Renal pelvis (tissue), 1 donor: ENCODE measurements at regions not wholly inside any gene's neighbourhood (a gene's known extent, or its start where the extent isn't known, plus 50 kb on each side); places are given as distances from the start of the nearest gene placed in this dataset.
"Not testable (repeated sequence)": the region's sequence is repeated elsewhere in the genome, so short reads cannot be mapped to it uniquely, and the experiment has no call there.

Experiments
- DNase-seq: peaks from one replicate; pipeline ENCODE4 v3.0.0-alpha.2; 2013

DNA sequence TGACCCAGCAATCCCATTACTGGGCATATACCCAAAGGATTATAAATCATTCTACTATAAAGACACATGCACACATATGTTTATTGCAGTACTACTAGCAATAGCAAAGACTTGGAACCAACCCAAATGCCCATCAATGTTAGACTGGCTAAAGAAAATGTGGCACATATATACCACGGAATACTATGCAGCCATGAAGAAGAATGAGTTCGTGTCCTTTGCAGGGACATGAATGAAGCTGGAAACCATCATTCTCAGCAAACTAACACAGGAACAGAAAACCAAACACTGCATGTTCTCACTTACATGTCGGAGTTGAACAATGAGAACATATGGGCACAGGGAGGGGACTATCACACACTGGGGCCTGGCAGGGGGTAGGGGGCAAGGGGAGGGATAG is 183.0 kb downstream of the HACE1 start:
- DNase-seq: not testable (repeated sequence)

DNA sequence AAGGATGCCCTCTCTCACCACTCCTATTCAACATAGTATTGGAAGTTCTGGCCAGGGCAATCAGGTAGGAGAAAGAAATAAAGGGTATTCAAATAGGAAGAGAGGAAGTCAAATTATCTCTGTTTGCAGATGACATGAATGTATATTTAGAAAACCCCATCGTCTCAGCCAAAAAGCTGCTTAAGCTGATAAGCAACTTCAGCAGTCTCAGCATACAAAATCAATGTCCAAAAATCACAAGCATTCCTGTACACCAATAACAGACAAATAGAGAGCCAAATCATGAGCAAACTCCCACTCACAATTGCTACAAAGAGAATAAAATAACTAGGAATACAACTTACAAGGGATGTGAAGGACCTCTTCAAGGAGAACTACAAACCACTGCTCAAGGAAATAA is 184.6 kb downstream of the HACE1 start:
- DNase-seq: not testable (repeated sequence)

DNA sequence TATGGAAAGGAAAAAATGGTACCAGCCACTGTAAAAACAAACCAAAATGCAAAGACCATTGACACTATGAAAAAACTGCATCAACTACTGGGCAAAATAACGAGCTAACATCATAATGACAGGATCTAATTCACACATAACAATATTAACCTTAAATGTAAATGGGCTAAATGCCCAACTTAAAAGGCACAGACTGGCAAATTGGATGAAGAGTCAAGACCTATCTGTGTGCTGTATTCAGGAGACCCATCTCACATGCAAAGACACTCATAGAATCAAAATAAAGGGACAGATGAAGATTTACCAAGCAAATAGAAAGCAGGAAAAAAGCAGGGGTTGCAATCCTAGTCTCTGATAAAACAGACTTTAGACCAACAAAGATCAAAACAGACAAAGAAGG is 186.6 kb downstream of the HACE1 start:
- DNase-seq: not testable (repeated sequence)

DNA sequence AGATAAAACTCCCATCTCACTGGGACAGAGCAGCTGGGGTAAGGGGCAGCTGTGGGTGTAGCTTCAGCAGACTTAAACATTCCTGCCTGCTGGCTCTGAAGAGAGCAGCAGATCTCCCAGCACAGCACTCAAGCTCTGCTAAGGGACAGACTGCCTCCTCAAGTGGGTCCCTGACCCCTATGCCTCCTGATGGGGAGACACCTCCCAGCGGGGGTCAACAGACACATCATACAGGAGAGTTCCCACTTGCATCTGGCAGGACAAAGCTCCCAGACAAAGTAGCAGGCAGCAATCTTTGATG is 188.2 kb downstream of the HACE1 start:
- DNase-seq: not testable (repeated sequence)

DNA sequence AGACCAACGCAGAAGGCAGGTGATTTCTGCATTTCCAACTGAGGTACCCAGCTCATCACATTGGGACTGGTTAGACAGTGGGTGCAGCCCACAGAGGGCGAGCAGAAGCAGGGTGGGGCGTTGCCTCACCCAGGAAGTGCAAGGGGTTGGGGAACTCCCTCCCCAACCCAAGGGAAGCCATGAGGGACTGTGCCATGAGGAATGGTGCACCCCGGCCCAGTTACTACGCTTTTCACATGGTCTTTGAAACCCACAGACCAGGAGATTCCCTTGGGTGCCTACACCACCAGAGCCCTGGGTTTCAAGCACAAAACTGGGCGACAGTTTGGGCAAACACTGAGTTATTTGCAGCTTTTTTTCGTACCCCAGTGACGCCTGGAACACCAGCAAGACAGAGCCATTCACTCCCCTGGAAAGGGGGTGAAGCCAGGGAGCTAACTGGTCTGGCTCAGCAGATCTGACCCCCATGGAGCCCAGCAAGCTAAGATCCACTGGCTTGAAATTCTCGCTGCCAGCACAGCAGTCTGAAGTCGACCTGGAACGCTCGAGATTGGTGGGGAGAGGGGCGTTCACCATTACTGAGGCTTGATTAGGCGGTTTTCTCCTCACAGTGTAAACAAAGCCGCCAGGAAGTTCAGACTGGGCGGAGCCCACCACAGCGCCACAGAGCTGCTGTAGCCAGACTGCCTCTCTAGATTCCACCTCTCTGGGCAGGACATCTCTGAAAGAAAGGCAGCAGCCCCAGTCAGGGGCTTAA is 188.7 kb downstream of the HACE1 start:
- DNase-seq: not testable (repeated sequence)

DNA sequence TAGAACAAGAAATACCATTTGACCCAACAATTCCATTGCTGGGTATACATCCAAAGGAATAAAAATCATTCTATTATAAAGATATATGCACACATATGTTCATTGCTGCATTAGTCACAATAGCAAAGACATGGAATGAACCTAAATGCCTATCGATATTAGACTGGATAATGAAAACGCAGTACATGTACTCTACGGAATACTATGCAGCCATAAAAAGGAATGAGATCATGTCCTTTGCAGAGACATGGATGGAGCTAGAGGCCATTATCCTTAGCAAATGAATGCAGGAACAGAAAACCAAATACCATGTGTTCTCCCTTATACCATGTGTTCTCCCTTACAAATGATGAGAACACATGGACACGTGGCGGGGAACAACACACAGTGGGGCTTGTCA is 190.2 kb downstream of the HACE1 start:
- no peak for DNase-seq

DNA sequence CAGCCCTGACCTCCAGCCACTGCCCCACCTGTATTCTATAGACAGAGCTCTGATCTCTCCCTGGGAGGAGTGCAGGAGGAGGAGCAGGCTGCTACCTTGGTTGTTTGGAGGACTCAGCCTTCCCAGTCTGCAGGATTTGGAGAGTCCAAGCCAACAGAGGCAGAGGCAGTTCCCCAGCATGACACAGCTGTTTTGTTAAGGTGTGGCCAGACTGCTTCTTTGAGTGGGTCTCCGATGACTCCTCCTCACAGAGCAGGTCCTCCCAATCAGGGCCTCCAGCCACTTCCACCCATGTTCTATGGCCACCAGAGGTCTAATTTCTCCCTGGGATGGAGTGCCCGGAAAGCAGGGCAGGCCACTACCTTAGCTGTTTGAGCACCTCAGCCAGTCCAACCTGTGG is 203.5 kb downstream of the HACE1 start:
- no peak for DNase-seq

DNA sequence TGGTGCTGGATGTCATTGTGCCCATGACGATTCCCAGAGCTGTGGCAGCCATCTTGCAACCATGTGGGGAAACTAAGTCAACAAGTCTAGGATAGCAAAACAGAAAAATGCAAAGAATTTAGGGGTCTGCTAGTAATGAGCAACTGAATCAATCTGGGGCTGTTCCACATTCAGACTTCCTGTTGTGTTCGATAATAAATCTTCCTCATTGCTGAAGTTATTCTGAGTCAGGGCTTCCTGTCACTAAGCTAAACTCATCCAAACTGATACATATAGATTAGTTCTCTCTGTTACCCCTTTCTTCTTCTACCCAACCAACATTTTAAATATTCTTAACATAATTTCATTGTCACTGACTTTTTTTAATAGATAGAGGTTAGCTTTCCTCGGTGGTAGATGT is 205.9 kb downstream of the HACE1 start:
- no peak for DNase-seq

DNA sequence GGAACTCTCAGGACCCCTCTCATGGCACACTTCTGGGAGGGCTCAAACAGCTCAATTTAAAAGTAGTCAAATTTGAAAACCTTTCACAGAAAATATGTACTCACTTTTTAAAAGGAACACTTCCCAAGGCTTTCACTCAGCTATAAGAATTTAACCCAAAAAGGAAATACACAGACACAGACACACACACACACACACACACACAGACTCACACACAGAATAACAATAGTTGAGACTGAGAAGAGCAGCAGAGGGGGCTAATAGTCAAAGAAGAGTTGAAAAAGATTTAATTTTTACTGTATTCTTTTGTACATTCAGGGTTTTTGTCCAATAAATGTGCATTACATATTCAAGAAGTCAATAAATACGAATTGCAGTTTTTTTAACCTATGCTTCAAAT is 211.4 kb downstream of the HACE1 start:
- DNase-seq: no peak

DNA sequence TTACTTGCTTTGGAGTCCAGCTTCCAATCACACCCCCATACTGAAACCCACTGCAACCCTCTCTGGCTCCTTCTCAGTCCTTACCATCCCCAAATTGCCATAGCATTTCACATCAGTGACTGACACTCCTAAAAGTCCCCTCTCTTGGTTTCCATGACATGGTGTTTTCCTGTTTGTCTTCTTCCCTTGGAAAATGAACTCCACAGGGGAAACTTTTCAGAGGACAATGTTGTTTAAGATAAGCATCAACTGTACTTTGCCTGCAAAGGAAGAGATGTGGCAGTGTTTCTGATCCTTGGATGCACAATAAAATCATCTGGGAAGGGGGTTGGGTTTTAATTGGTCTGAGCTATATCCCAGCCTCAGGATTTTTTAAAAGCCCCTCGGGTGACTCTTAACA is 214.9 kb downstream of the HACE1 start:
- DNase-seq: no peak

DNA sequence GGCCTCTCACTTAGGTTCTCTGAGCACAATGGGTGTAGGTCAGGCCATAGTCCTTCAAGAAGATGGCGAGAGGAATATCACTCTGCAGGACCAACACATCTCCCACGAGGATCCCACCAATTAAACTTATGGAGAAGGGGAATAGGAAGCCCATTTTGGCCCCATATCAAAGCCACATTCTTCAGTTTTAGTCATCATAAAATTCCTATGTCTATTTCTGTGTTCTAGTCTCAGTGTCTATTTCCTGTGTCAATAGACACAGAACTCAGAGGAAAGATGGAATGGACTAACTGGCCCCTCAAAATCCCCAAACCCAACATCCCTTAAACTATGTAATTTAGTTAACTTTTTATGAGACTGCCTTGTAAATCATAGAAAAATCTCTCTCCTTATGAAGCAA is 216.8 kb downstream of the HACE1 start:
- no peak for DNase-seq

DNA sequence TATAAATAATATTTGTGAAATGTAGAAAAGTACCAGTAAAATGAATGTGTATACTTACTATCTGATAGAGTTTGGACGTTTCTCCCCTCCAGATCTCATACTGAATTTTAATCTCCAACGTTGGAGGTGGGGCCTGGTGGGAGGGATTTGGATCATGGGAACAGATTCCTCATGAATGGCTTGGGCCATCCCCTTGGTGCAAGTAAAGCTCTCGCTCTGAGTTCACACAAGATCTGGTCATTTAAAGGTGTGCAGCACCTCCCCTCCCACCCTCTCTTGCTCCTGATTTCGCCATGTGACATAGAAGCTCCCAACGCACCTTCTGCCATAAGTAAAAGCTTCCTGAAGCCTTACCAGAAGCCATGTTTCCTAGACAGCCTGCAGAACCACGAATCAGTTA is 219.0 kb downstream of the HACE1 start:
- no peak for DNase-seq

DNA sequence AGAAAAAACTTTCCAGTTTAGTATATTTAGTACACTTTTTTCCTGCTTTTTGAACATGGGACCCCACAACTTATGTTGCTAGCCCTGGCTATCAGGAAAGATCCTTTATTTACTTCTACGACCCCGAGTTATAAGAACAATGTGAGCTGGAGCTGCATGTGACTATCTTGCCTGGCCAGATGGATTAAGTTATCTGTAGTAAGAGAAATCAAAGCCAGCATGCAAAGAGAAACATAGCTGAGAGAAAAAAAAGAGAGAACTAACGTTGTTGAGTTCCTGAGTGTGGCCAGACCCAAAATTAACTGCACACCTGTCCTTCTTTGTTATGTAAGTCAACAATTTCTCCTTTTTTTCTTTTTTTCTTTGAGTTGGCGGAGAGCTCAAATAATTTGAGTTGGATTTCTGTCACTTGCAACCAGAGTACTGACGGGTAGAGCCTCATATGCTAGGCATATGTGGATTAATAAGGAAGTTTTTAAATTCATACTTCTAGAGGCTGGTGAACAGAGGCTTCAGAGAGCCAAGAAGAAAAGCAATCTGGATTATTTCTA is 219.5 kb downstream of the HACE1 start:
- DNase-seq: no peak

DNA sequence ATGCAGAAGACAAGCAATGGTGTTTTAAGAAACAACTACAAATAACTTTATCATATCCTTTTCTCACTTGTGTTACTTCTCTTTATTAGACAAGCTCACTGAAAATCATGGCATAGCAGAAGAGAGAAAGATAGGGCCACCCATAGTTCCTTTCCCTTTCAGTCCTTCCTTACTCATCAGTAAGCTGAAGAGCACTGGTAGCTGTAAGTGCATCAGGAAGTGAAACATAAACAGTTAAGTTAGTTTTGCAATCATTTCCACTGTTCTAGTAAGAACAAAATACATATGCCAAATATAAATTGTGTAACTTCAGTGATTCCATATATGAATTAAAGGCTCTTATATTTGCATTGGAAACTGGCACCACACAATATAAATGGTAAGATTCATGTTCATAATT is 220.1 kb downstream of the HACE1 start:
- DNase-seq: no peak

DNA sequence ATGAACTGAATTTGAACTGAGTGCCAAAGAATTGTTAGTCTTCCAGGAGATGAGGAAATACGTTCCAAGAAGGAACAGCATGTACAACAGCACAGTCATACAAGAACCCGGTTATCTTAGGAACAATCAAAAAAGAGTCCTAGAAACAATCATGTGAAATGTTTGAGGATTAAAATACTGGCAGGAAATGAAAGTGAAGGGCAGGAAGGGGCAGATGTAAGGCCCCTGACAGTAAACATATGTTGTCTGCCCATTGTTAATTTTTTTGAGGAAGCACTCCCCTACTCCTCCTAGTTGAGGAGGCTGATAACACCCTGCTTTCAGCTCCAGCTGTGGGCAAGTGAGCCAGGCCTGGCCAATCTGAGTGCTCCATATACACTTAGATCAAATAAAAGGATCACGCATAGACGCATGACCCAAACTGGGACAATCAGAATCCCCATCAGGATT is 220.9 kb downstream of the HACE1 start:
- DNase-seq: no peak

DNA sequence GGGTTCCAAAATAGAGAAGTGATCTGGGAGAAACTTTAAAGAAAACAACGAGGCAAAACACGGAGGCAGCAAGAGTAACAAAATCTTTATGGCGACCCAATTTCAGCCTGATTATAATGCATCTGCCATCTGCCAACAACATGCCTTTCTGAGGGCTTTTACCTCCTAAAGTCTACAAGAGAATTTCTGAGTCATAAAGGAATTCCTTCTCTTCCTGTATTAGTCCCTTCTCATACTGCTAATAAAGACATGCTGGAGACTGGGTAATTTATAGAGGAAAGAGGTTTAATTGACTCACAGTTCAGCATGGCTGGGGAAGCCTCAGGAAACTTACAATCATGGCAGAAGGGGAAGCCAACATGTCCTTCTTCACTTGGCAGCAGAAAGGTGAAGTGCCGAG is 226.6 kb downstream of the HACE1 start:
- DNase-seq: no peak

DNA sequence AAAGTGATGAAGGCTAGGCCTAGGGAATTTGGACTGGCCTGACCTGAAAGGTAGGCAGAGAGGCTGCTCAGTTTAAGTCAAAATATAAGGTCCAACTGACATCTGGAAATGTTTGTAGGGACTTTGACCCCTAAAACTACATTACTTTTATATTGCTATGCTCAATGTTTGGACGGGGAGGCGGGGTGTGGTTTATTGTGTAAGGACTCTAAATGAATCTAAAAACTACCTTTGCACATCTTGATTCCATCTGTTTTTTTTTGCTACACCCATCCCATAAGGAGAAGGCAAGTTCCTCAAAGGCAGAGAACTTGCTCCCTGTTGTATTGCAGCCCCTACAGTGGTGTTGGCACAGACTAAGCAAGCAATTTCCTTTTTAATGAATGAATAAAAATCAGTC is 227.1 kb downstream of the HACE1 start:
- DNase-seq: no peak

DNA sequence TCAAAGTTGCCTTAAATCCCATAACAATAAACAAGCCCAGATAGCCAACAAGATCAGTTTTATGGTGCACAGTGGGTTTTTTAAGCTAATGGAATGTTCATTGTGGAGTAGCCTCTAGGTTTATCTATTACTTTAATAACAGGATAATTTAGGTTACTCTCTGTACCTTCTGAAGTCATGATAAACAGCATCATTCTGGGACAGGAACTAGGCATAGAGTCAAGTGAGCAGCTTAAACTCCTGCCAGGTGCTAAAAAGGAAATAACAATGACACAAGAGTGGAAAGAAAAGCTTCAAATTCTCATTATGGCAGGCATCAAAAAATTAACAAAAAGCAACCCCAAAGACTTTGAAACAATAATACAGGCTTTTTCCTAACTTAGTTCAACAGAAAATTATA is 228.8 kb downstream of the HACE1 start:
- DNase-seq: no peak

DNA sequence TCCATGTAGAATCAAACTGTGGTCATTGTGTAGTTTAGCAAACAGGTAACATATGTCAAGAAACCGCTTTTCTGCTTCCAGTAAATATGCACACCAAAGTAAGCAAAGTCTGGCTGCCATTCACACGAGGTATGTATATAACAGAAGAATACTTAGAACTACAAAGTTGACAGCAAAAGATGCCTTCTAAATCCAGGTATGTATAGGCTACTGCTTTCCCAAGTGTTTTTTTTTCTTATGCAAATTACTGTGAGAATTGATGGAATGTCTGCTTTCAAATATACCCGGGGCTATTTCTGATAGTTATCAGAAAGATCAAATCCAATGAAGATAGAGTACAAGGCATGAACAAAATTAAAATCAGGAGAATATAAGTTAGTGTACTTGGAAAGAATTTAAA is 229.2 kb downstream of the HACE1 start:
- DNase-seq: no peak

DNA sequence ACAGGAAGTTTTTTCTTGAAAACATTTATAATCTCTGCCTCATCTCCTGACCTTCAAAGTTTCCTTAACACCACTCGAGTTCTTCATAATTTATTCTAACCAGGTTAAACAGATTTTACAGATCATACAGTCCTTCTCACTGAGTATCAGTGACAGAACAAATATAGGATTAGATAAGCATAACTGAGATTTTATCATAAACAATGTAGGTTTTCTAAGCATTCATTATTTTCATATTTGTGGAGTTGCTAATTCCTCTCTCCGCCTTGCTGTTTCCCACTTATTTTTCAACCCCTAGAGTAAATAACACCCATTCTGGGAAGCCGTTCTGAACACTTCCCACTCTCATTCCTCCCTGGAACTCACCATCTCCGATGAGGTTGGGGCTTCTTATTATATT is 229.9 kb downstream of the HACE1 start:
- DNase-seq: no peak

DNA sequence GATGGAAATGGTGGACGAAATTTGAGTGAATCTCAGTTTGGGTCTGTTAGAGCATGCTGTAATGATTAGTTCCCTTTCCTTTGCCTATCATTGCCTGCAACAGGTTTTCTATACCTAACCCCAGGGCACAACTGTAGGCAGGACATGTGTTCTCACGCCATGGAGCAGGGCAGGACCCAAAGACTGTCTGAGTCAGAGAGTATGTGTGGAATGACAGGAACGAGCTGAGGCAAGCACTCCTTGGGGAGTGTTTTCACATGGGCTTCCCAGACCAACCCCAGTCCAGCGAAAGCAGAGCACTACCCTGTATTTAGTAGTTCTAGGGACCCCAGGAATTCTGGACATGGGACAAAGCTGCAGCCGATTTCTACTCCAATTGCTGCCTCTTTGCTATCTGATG is 234.2 kb downstream of the HACE1 start:
- no peak for DNase-seq

DNA sequence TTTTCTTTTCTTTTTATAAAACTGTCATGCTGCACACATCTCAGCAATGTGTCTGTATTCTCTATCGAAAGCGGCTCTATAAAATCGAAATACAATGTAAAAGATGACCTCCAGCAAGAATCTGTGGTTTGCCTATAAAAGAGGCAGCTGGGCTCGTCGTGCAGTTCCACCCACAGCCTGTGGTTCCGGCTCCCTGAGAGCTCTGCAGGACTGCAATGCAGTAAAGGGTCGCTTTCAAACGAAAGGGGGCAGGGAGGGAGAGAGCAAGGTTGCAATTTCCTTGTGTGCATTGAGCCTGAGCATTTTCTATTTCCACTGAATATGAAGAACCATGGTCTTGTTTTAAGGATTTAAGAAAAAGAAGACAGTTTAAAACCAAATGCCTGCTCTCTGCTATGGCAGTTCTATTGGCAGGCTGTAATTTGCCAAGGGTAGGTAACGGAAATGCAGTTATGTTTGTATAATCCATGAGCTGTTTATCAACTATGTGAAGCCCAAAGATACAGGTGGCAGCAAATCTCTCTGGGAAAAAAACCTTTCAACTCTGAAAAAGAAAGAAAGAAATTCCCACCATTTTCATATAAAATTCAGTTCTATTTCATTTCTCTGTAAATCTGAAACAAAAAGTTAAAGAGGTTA is 236.5 kb downstream of the HACE1 start:
- DNase-seq: no peak

DNA sequence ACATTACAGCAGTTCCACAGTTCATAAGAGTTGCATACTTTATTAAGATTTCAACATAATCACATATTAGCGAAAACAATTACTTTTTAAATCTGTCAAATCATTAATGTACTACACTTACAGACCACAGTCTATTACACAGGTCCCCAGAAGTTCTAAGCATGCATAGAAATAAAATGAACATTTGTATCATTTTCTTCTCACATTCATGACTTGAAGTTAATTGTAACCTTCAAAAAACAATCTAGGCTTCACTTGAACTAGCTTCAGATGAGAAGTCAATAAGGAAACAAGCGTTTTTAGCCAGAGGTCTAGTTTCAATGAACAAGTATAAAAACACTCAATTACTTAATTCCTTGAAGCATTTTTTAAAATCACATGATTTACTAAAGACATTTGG is 238.3 kb downstream of the HACE1 start:
- DNase-seq: no peak

DNA sequence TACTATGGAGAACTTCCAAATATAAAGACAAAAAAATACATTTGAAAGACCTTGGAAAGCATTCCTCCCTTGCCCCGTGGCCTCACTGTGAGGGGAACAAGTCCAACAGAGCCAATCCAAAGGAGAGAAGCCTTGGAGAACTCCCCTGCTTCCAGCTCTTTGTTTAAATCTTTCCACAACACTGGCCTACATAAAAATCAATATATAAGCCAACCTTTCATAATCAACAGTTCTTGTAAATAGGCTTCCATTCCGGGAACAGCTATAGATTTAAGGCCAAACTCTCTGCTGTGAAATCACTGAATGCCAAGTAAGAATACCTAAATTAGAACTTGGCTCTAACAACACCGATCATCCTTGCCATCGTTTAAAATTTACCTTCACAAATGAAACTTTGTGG is 242.1 kb downstream of the HACE1 start:
- no peak for DNase-seq
